GM21529 (cell line): ENCODE measurements at regions not wholly inside any gene's neighbourhood (a gene's known extent, or its start where the extent isn't known, plus 50 kb on each side); places are given as distances from the start of the nearest gene placed in this dataset.

Experiments
- ATAC-seq: cut with Tn5 transposase; IDR thresholded peaks from one replicate; pipeline ENCODE4 v1.9.1; 2021; ENCODE audit not compliant: unreplicated experiment

DNA sequence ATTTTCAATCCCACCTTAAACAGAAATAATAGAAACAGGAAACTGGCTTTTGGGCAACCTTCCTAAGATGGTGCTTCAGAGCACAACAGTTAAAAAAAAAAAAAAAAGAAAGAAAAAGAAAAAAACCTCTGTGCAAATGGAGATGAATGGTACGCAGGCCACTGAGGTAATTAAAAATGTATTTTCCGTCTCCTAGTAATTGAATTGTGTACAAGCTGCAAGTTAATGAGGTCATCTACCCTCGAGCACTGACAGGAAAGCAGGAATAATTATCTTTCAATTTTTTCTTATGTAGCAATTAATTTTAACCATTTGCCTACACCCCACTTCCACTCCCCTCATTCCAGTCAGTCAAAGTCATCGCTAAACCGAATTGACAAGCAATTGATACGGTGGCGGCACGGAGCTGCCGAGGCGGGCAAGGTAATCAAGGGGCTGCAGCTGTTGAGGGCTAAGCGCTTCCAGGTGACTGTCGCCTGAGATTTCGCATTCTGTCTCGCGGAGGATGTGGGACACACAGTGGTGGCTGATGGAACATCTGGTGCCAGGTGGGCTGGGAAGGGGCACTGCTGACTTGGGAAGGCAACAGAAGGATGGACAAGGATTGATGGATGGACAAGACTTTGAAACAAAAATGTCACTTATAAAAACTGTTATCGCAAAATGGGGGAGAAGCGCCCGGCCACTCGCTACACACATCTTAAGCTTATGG, 109.4 kb downstream of the RCN1 start:
- no peak for ATAC-seq

DNA sequence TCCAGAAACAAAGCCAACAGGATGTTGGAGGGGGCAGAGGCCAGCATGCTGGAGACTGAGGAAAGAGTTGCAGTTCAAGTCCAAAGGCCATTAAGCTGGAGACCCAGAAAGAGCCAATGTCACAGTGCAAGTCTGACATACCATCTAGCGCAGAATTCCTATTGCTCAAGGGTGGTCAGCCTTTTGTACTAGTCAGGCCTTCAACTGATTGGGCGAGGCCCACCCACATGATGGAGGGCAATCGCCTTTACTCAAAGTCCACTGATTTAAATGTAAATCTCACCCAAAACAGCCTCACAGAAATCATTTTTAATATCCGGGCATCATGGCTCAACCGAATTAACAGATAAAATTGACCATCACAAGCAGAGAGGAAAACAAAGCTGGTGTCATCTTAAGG, 113.9 kb downstream of the RCN1 start:
- ATAC-seq: no peak

DNA sequence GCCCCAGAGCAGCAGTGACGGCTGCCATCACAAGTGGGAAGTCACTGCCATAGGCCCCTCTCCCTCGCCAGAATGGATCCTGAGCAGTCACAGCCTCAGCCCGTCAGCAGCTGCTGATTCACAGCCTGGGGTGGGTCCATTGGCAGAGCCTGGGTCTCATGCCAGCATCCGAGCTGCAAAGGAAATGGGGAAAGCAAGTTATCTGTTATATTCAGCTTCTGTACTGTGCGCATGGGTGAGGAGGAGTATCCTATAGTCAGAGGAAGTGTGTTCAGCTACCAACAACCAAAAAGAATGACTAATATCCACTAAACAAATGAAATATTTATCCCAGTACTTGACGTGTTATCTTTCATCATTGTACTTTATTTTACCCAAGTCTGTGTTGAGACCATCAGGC, 119.7 kb downstream of the RCN1 start:
- ATAC-seq: no peak

DNA sequence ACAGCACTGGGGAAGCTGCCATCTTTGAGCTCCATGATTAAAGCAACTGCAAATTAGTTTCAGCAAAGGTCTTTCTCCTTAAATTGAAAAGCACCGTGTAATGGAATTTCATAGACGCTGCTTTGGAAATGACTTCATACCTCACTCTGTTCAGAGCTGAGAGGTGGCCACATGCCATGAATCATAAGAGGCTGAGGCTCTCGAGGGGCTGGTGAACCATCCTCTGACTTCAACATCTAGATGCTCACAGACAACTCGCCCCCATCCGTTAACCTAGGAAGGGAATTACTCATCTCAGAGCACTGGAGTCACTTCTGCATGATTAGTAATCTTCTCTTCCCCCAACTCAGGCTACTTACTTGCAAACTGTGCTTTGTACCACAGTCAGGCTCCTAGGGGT, 122.3 kb downstream of the RCN1 start:
- no peak for ATAC-seq

DNA sequence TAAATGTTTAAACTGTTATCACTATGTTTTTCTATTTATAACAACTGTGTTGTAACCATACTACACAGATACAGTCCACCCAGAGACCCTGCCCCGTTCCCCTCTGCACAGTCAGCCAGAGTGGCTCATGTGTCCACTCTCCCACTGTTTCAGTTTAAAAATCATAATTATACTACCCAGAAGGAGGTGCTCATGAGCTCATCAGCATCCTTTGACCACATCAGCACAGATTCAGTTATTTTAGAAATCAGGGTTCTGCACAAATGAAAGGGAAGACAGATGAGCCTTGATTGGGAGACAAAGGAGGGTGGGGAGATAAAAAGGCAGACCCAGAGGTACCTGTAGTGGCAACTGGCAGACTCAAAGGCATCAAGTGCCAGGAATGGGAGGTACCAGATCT, 124.3 kb downstream of the RCN1 start:
- ATAC-seq: no peak

DNA sequence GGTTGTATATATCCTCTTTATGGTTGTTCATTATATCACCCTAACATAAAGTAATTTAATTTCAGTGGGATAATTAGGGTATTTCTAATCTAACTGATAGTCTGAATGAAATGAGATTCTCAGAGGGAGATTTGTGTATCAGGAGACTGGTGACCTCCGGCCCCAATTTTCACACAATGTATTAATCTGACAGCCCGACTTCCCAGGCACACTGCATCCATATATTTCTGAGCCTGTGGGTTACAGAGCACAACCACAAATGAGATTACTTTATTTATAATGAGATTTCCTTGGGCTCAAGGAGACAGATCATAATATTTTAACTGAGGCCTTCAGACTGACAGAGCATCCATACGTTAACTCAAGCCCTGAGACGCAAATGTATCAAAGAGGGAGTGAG, 125.9 kb downstream of the RCN1 start:
- ATAC-seq: no peak

DNA sequence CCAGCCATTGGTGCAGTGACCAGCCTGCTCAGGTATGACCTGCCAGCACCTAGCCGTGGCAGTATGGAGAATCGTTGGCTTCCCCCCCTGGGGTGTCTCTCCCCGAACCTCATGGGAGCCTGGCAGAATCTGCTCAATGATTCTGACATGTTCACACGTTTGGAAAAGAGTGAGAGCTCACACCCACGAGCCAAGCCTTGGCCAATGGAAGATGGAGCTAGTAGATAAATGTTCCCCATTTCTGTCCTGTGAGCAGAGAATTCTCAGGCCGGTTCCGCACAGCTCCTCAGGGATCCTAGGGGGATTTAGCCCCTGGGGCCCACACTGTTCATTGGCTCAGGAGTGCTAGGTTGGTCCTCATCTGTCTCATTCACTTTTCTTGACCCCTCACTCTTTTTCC, 128.4 kb downstream of the RCN1 start:
- no peak for ATAC-seq

DNA sequence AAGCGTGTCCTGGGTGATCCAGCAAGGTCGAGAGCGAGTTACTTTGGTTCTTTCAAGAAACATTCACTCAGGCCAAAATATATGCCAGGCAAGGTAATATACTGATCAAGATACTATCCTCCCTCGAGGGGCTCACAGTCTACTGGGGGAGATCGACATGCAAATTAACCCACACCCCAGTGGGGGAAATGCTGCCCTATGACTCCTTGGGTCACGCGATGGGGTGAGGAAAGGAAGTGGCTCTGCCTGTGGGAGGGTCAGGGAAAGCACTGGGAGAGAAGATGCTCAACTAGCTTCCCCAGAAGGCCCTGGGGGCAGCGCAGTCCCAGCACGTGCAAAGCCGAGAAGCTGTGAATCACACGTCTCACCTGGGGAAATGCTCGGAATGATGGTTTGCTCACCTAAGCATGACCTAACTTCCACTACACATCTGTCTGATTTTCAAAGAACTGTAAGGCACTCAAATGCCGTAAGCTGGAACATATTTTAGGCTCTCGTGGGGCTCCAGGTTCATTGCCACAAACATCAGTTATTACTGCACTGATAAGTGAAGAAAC, 130.7 kb downstream of the RCN1 start:
- no peak for ATAC-seq

DNA sequence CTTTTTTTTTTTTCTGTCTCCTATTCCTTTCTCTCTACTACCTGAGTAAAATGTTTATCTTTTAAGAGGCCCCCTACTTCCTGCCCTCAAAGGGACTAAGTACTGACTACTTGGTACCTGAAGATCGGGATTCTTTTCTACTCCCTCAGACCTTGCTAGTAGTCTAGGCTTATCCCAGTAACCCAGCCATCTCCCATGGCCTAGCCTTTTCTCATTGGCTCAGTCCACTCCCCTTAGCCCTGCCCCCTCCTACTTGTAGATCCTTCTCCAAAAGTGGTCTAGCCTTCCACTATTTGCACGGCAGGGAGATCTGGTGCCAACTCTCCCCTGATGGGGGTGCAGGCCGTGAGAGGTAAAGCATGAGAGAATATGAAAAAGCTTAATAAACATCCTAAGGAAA, 133.7 kb downstream of the RCN1 start:
- no peak for ATAC-seq

DNA sequence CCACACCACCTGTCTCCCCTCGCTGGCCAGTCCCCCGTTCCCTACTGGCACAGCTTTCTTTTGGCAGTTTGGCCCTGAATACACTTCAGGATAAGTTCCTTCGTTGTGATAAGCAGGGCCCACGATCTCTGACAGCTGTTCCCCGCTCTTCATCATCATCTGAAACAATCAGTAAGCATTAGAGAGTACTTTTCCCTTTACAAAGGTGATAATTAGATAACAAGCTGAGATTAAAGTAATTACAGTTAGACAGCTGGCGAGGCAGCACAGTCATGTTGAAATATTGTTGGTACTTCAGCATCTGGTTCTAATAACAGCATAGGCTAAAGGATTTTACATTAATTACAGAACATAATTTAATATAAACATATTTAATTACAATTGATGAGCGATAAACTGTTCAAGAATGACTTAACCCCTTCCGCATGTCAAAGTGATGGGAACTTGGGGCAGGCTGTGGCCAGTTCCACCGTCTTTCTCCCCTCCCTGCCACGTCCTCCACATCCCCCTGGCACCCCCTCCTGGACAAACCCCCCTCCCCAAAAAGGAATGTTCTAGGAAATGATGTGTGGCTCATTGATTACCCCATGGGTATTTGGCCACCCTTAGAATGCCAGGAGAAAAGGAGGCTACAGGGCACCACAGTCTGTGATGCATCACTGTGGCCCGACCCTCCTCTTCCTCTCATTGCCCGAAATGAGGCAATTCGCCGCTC, 134.9 kb downstream of the RCN1 start:
- ATAC-seq: no peak

DNA sequence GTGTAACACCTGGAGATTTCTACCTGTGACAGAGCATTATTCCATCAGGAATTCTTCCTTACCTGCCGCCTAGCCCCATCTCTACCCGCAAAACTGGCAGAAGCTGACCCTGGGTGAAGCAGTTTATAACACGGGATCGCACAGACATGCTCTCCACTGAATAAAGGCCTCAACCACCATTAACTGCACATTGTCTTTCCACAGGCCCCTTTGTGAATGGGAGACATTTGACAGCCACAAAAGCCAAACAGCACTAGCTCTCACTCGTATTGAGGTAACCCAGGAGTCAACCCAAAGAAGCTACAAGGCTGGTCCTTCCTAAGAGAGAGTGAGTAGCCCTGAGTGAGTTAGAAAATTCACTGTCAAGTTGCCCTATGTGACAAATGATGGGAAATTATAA, 135.6 kb downstream of the RCN1 start:
- ATAC-seq: no peak

DNA sequence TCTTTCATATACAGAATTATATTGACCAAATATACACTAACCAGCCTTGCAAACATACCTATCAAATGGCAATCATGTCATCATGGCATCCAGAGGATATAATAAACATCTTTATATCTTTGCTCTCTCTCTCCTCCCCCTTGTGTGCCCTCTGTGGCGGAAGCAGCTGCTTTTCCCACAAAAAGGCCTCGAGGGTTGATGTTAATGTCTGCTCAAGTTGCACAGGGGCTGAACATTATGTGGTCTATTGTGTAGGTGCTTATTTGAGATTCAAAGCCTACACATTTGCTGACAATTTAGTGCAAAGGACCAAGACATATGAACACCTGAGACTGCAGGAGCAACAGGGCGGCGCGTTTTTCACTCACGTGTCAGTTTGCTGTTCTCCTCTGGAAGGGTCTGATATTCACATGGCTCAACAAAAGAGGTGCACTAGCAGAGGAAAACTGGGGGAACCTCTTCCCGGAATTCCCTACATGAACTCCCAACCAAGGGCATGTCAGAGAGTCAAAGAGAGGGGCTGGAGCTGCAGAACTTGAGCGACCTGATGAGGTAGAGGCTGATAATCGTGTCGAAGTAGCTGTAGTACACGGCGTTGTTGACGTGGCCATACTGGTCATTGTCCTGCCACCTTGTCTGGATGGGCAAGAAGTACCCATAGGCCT, 138.8 kb downstream of the RCN1 start:
- no peak for ATAC-seq

DNA sequence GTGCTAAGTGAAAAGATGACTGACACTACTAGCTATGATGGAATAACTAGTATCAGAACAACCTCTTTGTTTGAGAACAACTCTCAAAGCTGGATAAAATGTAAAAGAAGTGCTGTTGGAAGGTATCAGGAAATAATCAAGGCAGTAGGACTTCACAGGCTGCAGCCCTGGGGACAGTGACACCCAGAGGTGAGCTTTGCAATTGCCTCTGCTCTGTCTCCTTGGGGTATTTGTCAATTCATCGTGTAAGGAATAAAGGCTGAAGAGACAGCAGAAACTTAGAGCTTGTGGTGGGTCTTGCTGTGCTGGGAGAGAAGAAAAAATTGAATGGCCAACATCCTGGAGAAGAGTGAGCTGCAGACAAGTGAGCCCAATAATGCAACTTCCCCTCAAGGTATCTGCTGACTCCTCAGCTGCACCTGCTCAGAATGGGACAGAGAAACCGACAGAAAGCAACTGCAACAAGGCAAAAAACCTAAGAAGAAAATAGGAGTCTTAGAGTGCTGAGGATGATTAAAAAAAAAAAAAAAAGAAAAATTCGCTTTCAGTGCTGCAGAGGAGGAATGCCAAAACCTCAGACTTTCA, 141.1 kb downstream of the RCN1 start:
- ATAC-seq: peak; percentile 87

DNA sequence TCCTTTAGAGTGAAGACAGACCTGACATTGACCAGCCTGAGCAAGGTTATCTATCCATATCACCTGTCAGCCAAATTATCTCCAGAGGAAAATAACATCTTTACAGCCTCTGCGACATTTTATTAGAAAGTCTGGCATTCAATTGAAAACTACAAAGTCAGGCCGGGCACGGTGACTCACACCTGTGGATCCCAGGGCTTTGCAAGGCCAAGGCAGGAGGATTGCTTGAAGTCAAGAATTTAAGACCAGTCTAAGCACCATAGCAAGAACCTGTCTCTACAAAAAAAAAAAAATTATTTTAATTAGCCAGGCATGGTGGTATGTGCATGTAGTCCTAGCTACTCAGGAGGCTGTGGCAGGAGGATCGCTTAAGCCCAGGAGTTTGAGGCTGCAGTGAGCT, 141.6 kb downstream of the RCN1 start:
- ATAC-seq: no peak

DNA sequence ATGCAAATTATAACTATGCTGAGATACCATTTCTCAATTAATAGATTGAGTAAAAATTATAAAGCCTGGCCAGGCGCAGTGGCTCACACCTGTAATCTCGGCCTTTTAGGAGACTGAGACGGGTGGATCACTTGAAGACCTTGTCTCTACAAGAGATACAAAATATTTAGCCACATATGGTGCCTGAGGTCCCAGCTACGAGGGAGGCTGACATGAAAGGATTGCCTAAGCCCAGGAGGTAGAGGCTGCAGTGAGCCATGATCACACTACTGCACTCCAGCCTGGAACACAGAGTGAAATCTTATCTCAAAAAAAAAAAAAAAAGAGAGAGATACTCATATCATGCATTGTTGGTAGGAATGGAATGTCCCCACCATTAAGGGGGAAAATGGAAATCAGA, 142.4 kb downstream of the RCN1 start:
- ATAC-seq: no peak

DNA sequence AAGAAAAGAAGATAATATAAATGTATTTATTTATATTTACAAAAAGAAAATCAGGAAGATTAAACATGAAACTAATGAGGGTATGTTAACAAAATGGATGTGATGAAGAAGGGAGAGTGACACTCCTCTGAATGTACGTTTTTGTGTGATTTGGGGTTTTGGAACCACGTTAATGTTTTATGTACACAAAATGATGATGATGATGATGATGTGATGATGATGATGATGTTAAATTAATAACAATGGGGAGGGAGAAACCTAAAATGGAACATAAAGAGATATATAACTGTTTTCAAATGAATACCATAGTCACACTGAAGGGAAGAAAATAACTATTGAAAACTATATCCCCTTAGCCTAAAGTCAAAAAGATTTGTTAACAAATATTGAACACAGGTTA, 143.1 kb downstream of the RCN1 start:
- ATAC-seq: no peak

DNA sequence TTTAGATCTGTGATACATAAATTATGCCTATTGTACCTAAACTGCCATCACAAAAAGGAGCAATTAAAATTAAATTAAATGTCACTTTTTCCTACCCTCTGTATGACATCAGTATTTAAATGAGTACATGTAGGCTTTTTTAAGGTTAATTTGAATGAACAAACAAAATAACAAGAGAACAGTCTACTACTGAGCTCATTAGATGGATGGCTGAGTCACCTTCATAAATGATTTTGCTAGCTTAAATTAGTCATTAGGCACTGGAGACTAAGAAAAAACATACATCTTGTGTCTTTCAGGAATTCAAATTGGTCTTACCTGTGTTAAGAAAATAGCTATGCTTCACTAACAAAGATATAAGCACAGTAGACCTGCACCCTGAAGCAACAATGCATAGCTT, 153.6 kb downstream of the RCN1 start:
- no peak for ATAC-seq

DNA sequence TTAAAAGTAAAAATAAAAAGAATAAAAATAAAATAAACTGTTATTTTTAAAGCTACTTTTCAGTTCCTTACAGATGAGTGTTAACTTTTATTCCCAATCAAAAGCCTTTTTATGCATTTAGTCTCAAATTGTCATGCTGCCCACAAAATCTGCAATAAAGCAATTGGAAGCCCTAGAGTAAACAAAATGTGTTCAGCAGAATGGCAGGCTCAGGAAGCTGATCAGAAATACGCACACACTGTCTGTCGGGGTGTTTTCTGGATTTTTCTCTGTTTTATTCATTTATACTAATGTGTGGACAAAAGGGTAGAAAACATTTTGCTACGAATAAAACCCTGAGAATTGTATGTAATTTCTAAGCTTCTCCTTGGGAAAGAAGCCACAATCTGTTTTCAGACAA, 162.8 kb downstream of the RCN1 start:
- ATAC-seq: no peak

DNA sequence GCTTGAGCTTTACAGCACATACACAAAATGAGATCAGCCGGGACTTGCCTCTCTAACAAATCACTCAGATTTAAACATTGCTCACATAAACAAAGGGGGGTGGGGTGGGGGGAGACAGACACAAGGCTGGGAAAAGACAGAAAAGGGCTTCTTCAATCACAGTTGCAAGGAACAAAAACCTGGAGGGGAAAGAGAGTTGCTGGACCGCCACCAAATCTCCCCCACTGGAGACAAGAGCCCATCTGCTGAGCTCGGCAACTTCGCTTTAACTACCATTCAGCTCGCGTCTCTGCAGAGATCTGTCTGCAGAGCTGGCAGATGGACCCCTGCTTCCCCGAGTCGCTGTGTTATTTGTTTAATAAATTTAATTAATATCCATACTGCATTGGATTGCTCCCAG, 165.0 kb downstream of the RCN1 start:
- no peak for ATAC-seq

DNA sequence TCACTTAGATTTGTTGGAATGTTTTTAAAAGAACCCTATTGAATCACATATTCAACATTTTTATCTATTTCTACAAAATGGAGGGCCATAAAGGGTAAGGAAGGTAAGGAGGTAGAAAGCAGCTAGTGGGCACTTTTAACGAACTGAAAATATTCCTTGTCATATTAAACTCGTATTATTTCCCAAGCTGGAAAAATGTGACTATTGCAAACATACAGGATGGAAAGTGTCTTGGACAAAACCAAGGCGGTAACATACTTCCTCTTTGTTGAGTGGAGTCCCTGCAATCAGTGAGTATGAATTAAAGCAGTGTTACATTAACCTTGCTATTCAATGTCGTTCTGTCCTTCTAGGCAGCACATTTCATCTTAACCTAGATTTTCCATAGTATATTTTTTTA, 165.6 kb downstream of the RCN1 start:
- no peak for ATAC-seq

DNA sequence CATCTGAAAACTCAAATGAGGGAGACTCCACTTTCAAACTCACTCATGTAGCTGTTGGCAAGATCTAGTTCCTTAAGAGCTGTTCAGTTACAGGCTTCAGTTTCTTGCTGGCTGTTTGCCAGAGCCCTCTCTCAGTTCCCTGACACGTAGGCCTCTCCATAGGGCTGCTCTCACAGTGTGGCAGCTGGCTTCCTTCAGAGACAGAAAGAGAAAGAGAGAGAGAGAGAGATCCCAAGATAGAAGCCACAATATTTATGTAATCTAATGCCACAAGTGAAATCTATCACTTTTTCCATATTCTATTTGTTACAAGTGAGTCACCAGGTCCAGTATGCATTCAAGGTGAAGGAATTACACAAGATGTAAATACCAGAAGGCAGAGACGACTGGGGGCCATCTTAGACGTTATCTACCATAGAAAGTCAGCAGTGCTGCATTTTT, 168.8 kb downstream of the RCN1 start:
- ATAC-seq: peak; percentile 98

DNA sequence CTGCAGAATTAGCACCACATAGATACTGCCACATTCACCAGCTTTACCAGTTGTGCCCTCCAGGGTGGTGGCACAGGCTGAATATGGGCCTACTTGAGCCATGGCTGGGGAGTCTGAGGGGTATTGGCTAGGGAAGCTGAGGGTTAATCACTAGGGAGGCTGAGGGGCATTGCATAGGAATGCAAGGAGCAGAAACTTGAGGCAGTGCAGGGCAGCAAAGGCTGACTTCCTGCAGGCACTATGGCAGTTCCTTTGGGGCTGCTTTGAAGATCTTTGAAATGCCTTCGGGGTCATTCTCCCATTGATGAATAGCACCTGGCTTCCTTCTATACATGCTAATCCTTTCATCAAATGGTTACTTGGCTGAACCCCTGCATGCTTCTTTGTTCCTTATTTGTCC, 171.5 kb downstream of the RCN1 start:
- no peak for ATAC-seq
